Activated naive CD4-positive, alpha-beta T cell treated with anti-CD3 and anti-CD28 coated beads, Interleukin-2, amount 50 U/mL, for 24 hours (primary cell): ENCODE measurements at regions not wholly inside any gene's neighbourhood (a gene's known extent, or its start where the extent isn't known, plus 50 kb on each side); places are given as distances from the start of the nearest gene placed in this dataset.

Source experiments
- H3K27ac Mint-ChIP-seq: one replicate; pipeline ENCODE4 v1.8.0; 2021; ENCODE audit warnings: mild to moderate bottlenecking, mixed read lengths
- H3K27me3 Mint-ChIP-seq: one replicate; pipeline ENCODE4 v1.8.0; 2021; ENCODE audit warnings: mixed read lengths
- H3K36me3 Mint-ChIP-seq: one replicate; pipeline ENCODE4 v1.8.0; 2021; ENCODE audit warnings: mixed read lengths
- H3K4me1 Mint-ChIP-seq: one replicate; pipeline ENCODE4 v1.8.0; 2021; ENCODE audit warnings: mixed read lengths
- H3K4me3 Mint-ChIP-seq: one replicate; pipeline ENCODE4 v1.8.0; 2021; ENCODE audit warnings: mild to moderate bottlenecking, mixed read lengths
- H3K9me3 Mint-ChIP-seq: one replicate; pipeline ENCODE4 v1.8.0; 2021; ENCODE audit warnings: mixed read lengths

- H3K27me3 Mint-ChIP-seq, result no peaks in the 10 kb centered on the region
- H3K4me3 Mint-ChIP-seq, result no peak overlapping the region
- H3K9me3 Mint-ChIP-seq, result no peaks in the 10 kb centered on the region
- peaks cover 2% of the 10 kb centered on the region for H3K36me3 Mint-ChIP-seq
- H3K27ac Mint-ChIP-seq, result no peak overlapping the region
- H3K4me1 Mint-ChIP-seq, result peaks cover 15% of the 10 kb centered on the region
Observed at GRCh38 chr14:66056268-66056907, 429.8 kb upstream of the CCDC196 start.

DNA sequence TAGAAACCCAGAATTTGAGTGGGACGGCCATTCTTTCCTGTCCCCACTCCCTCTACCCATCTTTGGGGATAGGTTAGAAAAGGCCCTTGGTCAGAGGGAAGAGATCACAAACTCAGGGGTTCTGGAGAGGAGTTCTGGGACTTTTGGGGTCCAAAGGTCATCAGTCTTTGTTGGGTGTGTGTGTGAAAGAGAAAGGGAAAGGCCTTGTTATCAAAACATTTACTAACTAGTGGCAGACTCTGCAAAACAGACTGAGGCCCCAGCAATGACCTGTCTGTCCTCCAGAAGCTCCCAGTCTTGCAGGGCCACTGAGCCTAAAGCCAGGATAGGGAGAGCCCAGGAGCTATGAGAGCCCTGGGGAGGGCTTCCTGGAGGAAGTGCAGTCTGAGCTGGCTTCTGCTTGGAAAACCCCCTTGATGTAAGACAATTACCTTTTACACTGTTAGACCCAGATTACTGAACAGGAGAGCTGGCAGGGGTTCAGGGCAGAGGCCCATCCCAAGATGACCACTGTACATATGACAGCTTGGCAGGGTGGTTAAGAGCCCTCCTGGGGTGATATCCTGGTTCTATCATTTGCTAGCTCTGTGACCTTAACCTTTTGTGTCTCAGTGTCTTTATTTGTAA is 429.1 kb upstream of the CCDC196 start:
- Mint-ChIP-seq H3K4me1 (peaks cover 15% of the 10 kb centered on the region), H3K27ac (no peak overlapping the region), H3K9me3 (no peaks in the 10 kb centered on the region), H3K36me3 (peaks cover 2% of the 10 kb centered on the region), H3K27me3 (no peaks in the 10 kb centered on the region), H3K4me3 (no peak overlapping the region)

DNA sequence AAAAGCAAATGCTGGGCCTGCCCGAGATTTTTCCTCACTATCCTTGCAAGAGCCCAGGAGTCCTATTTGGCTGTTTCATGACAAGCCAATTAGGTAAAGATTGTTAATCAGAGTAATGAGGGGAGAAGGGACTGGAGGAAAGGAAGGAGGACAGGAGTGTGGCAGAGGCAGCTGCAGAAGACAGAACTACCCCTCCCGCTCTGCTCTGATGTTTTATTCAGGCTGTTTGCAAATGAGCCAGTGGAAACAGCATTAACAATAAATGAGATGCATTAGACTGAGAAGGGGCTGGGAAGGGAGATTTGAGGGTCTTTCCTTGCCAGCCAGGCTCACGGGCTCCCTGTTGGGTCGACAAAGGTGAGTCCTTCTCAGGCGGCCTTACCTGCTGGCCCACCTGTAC is 421.0 kb upstream of the CCDC196 start:
- no peaks in the 10 kb centered on the region for H3K27me3 Mint-ChIP-seq
- no peaks in the 10 kb centered on the region for H3K9me3 Mint-ChIP-seq
- no peak overlapping the region for H3K4me3 Mint-ChIP-seq
- H3K36me3 Mint-ChIP-seq, result no peaks in the 10 kb centered on the region
- H3K4me1 Mint-ChIP-seq, result no peaks in the 10 kb centered on the region
- no peak overlapping the region for H3K27ac Mint-ChIP-seq

- Mint-ChIP-seq H3K4me1 (peaks cover 6% of the 10 kb centered on the region), H3K27ac (no peak overlapping the region), H3K27me3 (no peaks in the 10 kb centered on the region)
Observed at GRCh38 chr14:66066981-66067776, 419.0 kb upstream of the CCDC196 start.

GRCh38 chr14:66069036-66069435 is 417.1 kb upstream of the CCDC196 start:
- Mint-ChIP-seq H3K4me1 (peaks cover 6% of the 10 kb centered on the region), H3K4me3 (no peak overlapping the region), H3K36me3 (no peaks in the 10 kb centered on the region), H3K27ac (no peak overlapping the region), H3K9me3 (no peaks in the 10 kb centered on the region), H3K27me3 (no peaks in the 10 kb centered on the region)

More at GRCh38 chr14:66066981-66067776, 419.0 kb upstream of the CCDC196 start:
- no peaks in the 10 kb centered on the region for H3K36me3 Mint-ChIP-seq
- H3K9me3 Mint-ChIP-seq, result no peaks in the 10 kb centered on the region
- no peak overlapping the region for H3K4me3 Mint-ChIP-seq

GRCh38 chr14:66069830-66070541 is 416.2 kb upstream of the CCDC196 start:
- Mint-ChIP-seq H3K27ac (no peak overlapping the region), H3K4me3 (no peak overlapping the region), H3K36me3 (no peaks in the 10 kb centered on the region), H3K4me1 (peaks cover 6% of the 10 kb centered on the region), H3K27me3 (no peaks in the 10 kb centered on the region), H3K9me3 (no peaks in the 10 kb centered on the region)

- Mint-ChIP-seq H3K4me3 (no peak overlapping the region), H3K36me3 (no peaks in the 10 kb centered on the region), H3K27me3 (no peaks in the 10 kb centered on the region), H3K9me3 (no peaks in the 10 kb centered on the region), H3K27ac (no peak overlapping the region), H3K4me1 (peaks cover 6% of the 10 kb centered on the region)
Observed at GRCh38 chr14:66070542-66071319, 415.4 kb upstream of the CCDC196 start.

- Mint-ChIP-seq H3K27me3 (no peaks in the 10 kb centered on the region), H3K9me3 (no peaks in the 10 kb centered on the region), H3K27ac (no peak overlapping the region), H3K4me1 (peaks cover 6% of the 10 kb centered on the region), H3K4me3 (no peak overlapping the region), H3K36me3 (no peaks in the 10 kb centered on the region)
Observed at GRCh38 chr14:66072190-66073084, 413.7 kb upstream of the CCDC196 start.

DNA sequence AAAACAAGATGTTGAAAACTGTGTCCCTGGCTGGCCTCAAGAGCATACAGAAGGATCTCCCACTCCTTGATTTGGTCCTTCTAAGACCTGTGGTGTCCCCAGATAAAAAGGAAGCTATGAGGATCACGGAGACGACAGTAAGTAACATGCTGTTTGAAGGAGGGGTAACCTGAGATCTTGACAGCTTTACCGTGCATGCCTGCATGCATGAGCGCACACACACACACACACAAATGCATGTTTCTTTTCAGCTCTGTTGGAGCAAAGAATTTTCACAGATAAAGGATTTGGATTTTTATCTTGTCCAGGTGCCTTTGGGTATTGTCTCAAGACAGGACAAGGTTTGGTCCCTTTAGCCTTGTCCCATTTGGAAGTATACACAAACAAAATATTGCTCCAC is 411.6 kb upstream of the CCDC196 start:
- Mint-ChIP-seq H3K9me3 (no peaks in the 10 kb centered on the region), H3K36me3 (no peaks in the 10 kb centered on the region), H3K27me3 (no peaks in the 10 kb centered on the region), H3K4me1 (peaks cover 6% of the 10 kb centered on the region), H3K27ac (no peak overlapping the region), H3K4me3 (no peak overlapping the region)

DNA sequence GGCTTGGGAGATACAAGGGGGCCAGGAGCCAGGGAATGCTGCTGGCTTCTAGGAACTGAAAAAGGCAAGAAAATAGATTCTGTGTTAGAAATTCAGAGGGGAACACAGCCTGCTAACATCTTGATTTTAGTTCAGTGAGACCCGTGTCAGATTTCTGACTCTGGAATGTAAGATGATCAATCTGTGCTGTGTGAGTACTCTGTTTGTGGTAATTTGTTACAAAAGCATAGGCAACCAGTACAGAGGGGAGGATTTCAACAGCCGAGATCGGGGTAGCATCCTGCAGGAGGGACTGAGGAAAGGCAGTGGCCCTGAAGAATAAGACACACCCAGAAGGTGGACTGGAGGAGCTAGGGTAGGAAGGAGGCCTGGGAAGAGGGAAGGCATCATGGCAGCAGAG is 410.0 kb upstream of the CCDC196 start:
- Mint-ChIP-seq H3K36me3 (no peaks in the 10 kb centered on the region), H3K27me3 (no peaks in the 10 kb centered on the region), H3K4me3 (no peak overlapping the region), H3K9me3 (no peaks in the 10 kb centered on the region), H3K27ac (no peak overlapping the region), H3K4me1 (no peaks in the 10 kb centered on the region)

GRCh38 chr14:66078006-66078405 is 408.2 kb upstream of the CCDC196 start:
- no peak overlapping the region for H3K4me3 Mint-ChIP-seq
- H3K27me3 Mint-ChIP-seq, result no peaks in the 10 kb centered on the region
- H3K27ac Mint-ChIP-seq, result no peak overlapping the region
- no peaks in the 10 kb centered on the region for H3K4me1 Mint-ChIP-seq
- no peaks in the 10 kb centered on the region for H3K9me3 Mint-ChIP-seq
- H3K36me3 Mint-ChIP-seq, result no peaks in the 10 kb centered on the region

GRCh38 chr14:66081594-66082376 is 404.4 kb upstream of the CCDC196 start:
- Mint-ChIP-seq H3K27ac (no peak overlapping the region), H3K27me3 (no peaks in the 10 kb centered on the region), H3K9me3 (no peaks in the 10 kb centered on the region), H3K4me1 (no peaks in the 10 kb centered on the region), H3K36me3 (no peaks in the 10 kb centered on the region), H3K4me3 (no peak overlapping the region)

DNA sequence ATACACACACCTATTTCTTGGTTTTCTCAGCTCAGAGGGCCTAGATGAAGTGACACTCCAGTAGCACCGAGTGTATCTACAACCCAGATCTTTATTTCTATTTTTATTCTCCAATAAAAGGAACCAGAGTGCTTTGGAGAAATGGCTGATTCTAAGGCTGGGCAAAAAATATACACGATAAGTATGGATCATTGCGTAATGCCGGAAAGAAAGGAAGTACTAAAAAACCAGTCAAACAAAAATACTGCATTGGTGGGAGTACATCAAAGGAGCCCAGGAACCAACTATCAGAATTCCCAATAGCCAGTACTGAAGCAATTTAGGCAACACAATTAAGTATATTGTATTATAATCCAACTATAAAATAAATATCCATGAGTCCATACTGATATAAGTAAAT is 400.9 kb upstream of the CCDC196 start:
- Mint-ChIP-seq H3K27me3 (no peaks in the 10 kb centered on the region), H3K36me3 (no peaks in the 10 kb centered on the region), H3K27ac (no peak overlapping the region), H3K9me3 (no peaks in the 10 kb centered on the region), H3K4me1 (no peaks in the 10 kb centered on the region), H3K4me3 (no peak overlapping the region)

DNA sequence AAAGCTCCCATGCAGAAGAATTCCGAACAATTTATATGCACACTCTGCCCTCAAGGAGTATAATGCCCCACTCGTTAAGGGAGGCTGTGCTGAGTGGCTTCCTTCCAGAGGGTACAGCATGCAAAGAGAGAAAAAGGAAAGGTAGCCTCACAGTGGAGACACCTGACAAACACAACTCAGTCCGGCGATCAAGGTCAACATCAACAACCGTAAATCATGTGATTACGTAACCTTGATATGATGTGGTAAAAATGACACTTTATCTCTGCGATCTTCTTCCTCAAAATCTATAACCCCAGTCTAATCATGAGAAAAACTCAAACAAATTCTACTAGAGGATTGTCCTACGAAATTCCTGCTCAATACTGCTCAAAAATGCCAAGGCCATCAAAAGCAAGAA is 400.5 kb upstream of the CCDC196 start:
- no peaks in the 10 kb centered on the region for H3K4me1 Mint-ChIP-seq
- H3K27me3 Mint-ChIP-seq, result no peaks in the 10 kb centered on the region
- H3K36me3 Mint-ChIP-seq, result no peaks in the 10 kb centered on the region
- H3K9me3 Mint-ChIP-seq, result no peaks in the 10 kb centered on the region
- no peak overlapping the region for H3K27ac Mint-ChIP-seq
- no peak overlapping the region for H3K4me3 Mint-ChIP-seq
